ENCODE measurements at regions not wholly inside any gene's neighbourhood (a gene's known extent, or its start where the extent isn't known, plus 50 kb on each side); places are given as distances from the start of the nearest gene placed in this dataset.

- Histone ChIP-seq H3K4me3 (no peak overlapping the region), H3K9ac (ENCODE audit: insufficient read depth in 1 of 2, low read depth in 2 of 2, low read length in 2 of 2) (no peak overlapping the region), H3K27me3 (ENCODE audit: control insufficient read depth in 2 of 2, insufficient read depth in 2 of 2, low read length in 2 of 2) (no peaks in the 10 kb centered on the region), H3K4me1 (replicated peaks in 1 of 2; ENCODE audit: control insufficient read depth in 2 of 2, insufficient read depth in 2 of 2, low read length in 2 of 2) (no peaks in the 10 kb centered on the region), H3K36me3 (ENCODE audit: control insufficient read depth, insufficient read depth, low read length) (no peaks in the 10 kb centered on the region), H4K20me1 (replicated peaks; ENCODE audit: control insufficient read depth, insufficient read depth, low read length) (no peaks in the 10 kb centered on the region), H3K79me2 (ENCODE audit: control insufficient read depth, insufficient read depth, low read length) (no peaks in the 10 kb centered on the region), H3K27ac (ENCODE audit: extremely low read depth, low read depth, low read length) (no peak overlapping the region), H3K4me2 (ENCODE audit: insufficient read depth, low read length) (no peak overlapping the region), H3K9me1 (ENCODE audit: control insufficient read depth, insufficient read depth, low read length) (no peaks in the 10 kb centered on the region), H3K9me3 (replicated peaks; ENCODE audit: control insufficient read depth, insufficient read depth, low read depth, low read length) (no peaks in the 10 kb centered on the region), H2AFZ (ENCODE audit: low read depth, low read length) (no peak overlapping the region)
- in situ Hi-C loops (cut with MboI): no loop called here
- WGBS (ENCODE audit: insufficient coverage, low coverage, missing lambda C conversion rate): 0% methylated on average over 3 of the region's 3 CpGs
- intact Hi-C loops (cut with micrococcal nuclease): no loop called here
- TF ChIP-seq, protein P1, sequence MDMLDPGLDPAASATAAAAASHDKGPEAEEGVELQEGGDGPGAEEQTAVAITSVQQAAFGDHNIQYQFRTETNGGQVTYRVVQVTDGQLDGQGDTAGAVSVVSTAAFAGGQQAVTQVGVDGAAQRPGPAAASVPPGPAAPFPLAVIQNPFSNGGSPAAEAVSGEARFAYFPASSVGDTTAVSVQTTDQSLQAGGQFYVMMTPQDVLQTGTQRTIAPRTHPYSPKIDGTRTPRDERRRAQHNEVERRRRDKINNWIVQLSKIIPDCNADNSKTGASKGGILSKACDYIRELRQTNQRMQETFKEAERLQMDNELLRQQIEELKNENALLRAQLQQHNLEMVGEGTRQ (CRISPR knock-in tag; IDR thresholded peaks at IDR 0.05): no peak
- TF ChIP-seq ZNF695 (CRISPR knock-in tag; IDR thresholded peaks at IDR 0.05) (no peak), CC2D1A (IDR thresholded peaks at IDR 0.05) (no peak), CBFA2T2 (conservative IDR thresholded peaks at IDR 0.05) (no peak), MYC (IDR thresholded peaks at IDR 0.05; ENCODE audit: low read depth, low read length) (no peak), MYC (CRISPR knock-in tag; IDR thresholded peaks at IDR 0.05; ENCODE audit: borderline replicate concordance, low read depth) (no peak), ZNF23 (CRISPR knock-in tag; IDR thresholded peaks at IDR 0.05) (no peak), NUFIP1 (IDR thresholded peaks at IDR 0.05; ENCODE audit: partially characterized antibody) (no peak), LEF1 (IDR thresholded peaks at IDR 0.05) (no peak), NCOA4 (IDR thresholded peaks at IDR 0.05; ENCODE audit: partially characterized antibody) (no peak), E2F1 (CRISPR knock-in tag; IDR thresholded peaks at IDR 0.05) (no peak), C11orf30 (IDR thresholded peaks at IDR 0.05; ENCODE audit: low read depth) (no peak)
- FAIRE-seq: no peak
- POLR2A ChIA-PET: no interaction called here
- no TSS peak for BruUV-seq (replicated peaks)
- ATAC-seq: no peak
- no peak for DNase-seq (ENCODE audit: extremely low read depth in 1 of 4, low spot score in 3 of 4)
- CTCF ChIA-PET (ENCODE audit: low intra/inter-chr PET ratio): no interaction called here
Observed at GRCh38 chr5:82754759-82755158, 322.4 kb downstream of the TMEM167A start.
